Neuronal stem cell (in vitro differentiated cells): ENCODE measurements at regions not wholly inside any gene's neighbourhood (a gene's known extent, or its start where the extent isn't known, plus 50 kb on each side); places are given as distances from the start of the nearest gene placed in this dataset.

Experiments used
- DNase-seq: peaks from one replicate; pipeline ENCODE4 v3.0.0-alpha.2; 2013; ENCODE audit warnings: low spot score
- H2AFZ ChIP-seq: one replicate; pipeline ENCODE4 v1.6.1; 2013; ENCODE audit warnings: mild to moderate bottlenecking, low read length, inconsistent platforms
- H2AK5ac ChIP-seq: 2 replicates; pipeline ENCODE4 v1.6.1; 2013; ENCODE audit warnings: low read depth, mild to moderate bottlenecking, inconsistent platforms, low read length, moderate library complexity, mixed read lengths
- H2BK120ac ChIP-seq: 2 replicates; pipeline ENCODE4 v1.6.1; 2013; ENCODE audit warnings: low read depth, mild to moderate bottlenecking, inconsistent platforms, low read length, moderate library complexity, mixed read lengths
- H2BK12ac ChIP-seq: one replicate; pipeline ENCODE4 v1.6.1; 2013; ENCODE audit warnings: low read length, inconsistent platforms
- H2BK15ac ChIP-seq: 2 replicates; pipeline ENCODE4 v1.6.1; 2013; ENCODE audit warnings: mild to moderate bottlenecking, low read length, inconsistent platforms, mixed read lengths
- H2BK5ac ChIP-seq: one replicate; pipeline ENCODE4 v1.6.1; 2013; ENCODE audit warnings: inconsistent platforms, mild to moderate bottlenecking, low read length, moderate library complexity
- H3K14ac ChIP-seq: one replicate; pipeline ENCODE4 v1.6.1; 2013; ENCODE audit warnings: low read length, inconsistent platforms
- H3K18ac ChIP-seq: 2 replicates; pipeline ENCODE4 v1.6.1; 2013; ENCODE audit warnings: low read length, inconsistent platforms
- H3K23ac ChIP-seq: 2 replicates; pipeline ENCODE4 v1.6.1; 2013; ENCODE audit warnings: low read depth, mild to moderate bottlenecking, mixed read lengths, low read length, inconsistent platforms; ENCODE audit not compliant: poor library complexity
- H3K27ac ChIP-seq: replicated peaks from 3 replicates; pipeline ENCODE4 v1.5.1; 2013; ENCODE audit warnings: low read length, inconsistent platforms
- H3K27me3 ChIP-seq, 3 experiments: 2 replicates each; pipeline ENCODE4 v1.6.1; 2013; ENCODE audit warnings: low read length in 3 of 3, mild to moderate bottlenecking in 2 of 3, inconsistent platforms in 1 of 3, low read depth in 1 of 3, mixed read lengths in 1 of 3, moderate library complexity in 1 of 3; ENCODE audit not compliant: control insufficient read depth in 3 of 3, insufficient read depth in 3 of 3
- H3K36me3 ChIP-seq, 2 donors: replicated peaks in 1 of 2; 2 replicates each; pipeline ENCODE4 v1.6.1; 2013; ENCODE audit warnings: low read length in 2 of 2; ENCODE audit not compliant: control insufficient read depth in 2 of 2, insufficient read depth in 2 of 2
- H3K4ac ChIP-seq: 2 replicates; pipeline ENCODE4 v1.6.1; 2013; ENCODE audit warnings: inconsistent platforms, mild to moderate bottlenecking, low read length, moderate library complexity
- H3K4me1 ChIP-seq, 2 donors: 1 replicate in 1 of 2; 2 replicates in 1 of 2; pipeline ENCODE4 v1.6.1; 2013; ENCODE audit warnings: low read length in 2 of 2, low read depth in 1 of 2; ENCODE audit not compliant: control insufficient read depth in 2 of 2, insufficient read depth in 1 of 2
- H3K4me2 ChIP-seq: one replicate; pipeline ENCODE4 v1.6.1; 2013; ENCODE audit warnings: mild to moderate bottlenecking, low read length, inconsistent platforms; ENCODE audit not compliant: insufficient read depth, poor library complexity, severe bottlenecking
- H3K4me3 ChIP-seq, 2 donors: 2 replicates each; pipeline ENCODE4 v1.5.1; 2013; ENCODE audit warnings: low read length in 2 of 2, mild to moderate bottlenecking in 2 of 2, inconsistent platforms in 1 of 2, moderate library complexity in 1 of 2
- H3K79me1 ChIP-seq: one replicate; pipeline ENCODE4 v1.6.1; 2013; ENCODE audit warnings: low read depth, mild to moderate bottlenecking, inconsistent platforms, low read length, moderate library complexity
- H3K9ac ChIP-seq: one replicate; pipeline ENCODE4 v1.6.1; 2013; ENCODE audit warnings: mild to moderate bottlenecking, low read depth, low read length, inconsistent platforms; ENCODE audit not compliant: poor library complexity
- H3K9me3 ChIP-seq, 2 donors: replicated peaks in 1 of 2; 2 replicates each; pipeline versions ENCODE3 to v1.6.1; 2013; ENCODE audit warnings: low read length in 2 of 2, mild to moderate bottlenecking in 2 of 2, inconsistent platforms in 1 of 2, low read depth in 1 of 2, mixed read lengths in 1 of 2, moderate library complexity in 1 of 2; ENCODE audit not compliant: control insufficient read depth in 2 of 2, insufficient read depth in 1 of 2
- H4K8ac ChIP-seq: one replicate; pipeline ENCODE4 v1.6.1; 2013; ENCODE audit warnings: low read depth, mild to moderate bottlenecking, inconsistent platforms, low read length, moderate library complexity
- H4K91ac ChIP-seq: one replicate; pipeline ENCODE4 v1.6.1; 2013; ENCODE audit warnings: low read length, low read depth, mild to moderate bottlenecking, inconsistent platforms; ENCODE audit not compliant: poor library complexity
- WGBS, 2 donors: extraction: QIAGEN DNeasy Blood & Tissue Kit; methylation state at CpG; one replicate each; pipeline ENCODE4 v1.1.7; 2013; ENCODE audit warnings: missing lambda C conversion rate in 2 of 2, mixed read lengths in 1 of 2; ENCODE audit not compliant: insufficient read length in 2 of 2, insufficient replicate concordance in 1 of 2; ENCODE audit errors: extremely low coverage in 2 of 2; 5-methylcytosine and 5-hydroxymethylcytosine counted together

- Histone ChIP-seq H3K79me1 (no peaks in the 10 kb centered on the region), H3K18ac (no peak overlapping the region), H2AFZ (no peak overlapping the region), H3K27me3 (no peaks in the 10 kb centered on the region), H2BK120ac (no peak overlapping the region), H2BK5ac (no peak overlapping the region), H3K4me1 (peaks cover 0 to 1% of the 10 kb centered on the region in 2 donors), H3K14ac (no peak overlapping the region), H3K9me3 (no peaks in the 10 kb centered on the region), H4K8ac (no peak overlapping the region), H4K91ac (no peak overlapping the region), H3K9ac (no peak overlapping the region), H3K4ac (no peak overlapping the region), H3K36me3 (no peaks in the 10 kb centered on the region), H2AK5ac (no peak overlapping the region), H2BK15ac (no peak overlapping the region), H3K4me3 (no peak overlapping the region), H3K27ac (no peak overlapping the region), H3K4me2 (no peak overlapping the region), H2BK12ac (no peak overlapping the region), H3K23ac (no peak overlapping the region)
- no peak for DNase-seq
- WGBS, 2 donors, result no CpG with 5 or more reads among the region's 1 CpG
Measured at GRCh38 chr14:22180045-22180444, 409.0 kb downstream of the DAD1 start.

DNA sequence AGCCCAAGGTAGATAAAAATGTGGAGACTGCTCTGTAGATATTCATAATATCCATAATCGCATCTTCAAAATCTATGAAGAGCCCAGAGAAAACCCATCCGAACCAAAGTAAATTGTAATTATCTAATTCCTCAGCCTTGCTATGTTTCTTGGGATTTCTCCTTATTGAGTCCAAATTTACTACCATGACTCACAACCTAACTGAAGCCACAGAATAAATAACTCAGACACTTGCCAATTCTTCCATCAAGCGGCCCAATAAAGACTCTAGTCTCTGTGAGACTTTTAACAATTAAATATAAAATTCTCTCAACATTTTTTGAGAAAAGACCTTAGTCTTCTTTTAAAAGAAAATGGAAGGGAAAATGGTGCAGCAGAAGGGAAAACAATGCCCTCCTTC, 409.8 kb downstream of the DAD1 start:
- Histone ChIP-seq H3K4me2 (no peak overlapping the region), H3K4me1 (peaks cover 0 to 1% of the 10 kb centered on the region in 2 donors), H3K9me3 (no peaks in the 10 kb centered on the region), H4K8ac (no peak overlapping the region), H2BK15ac (no peak overlapping the region), H2BK5ac (no peak overlapping the region), H3K27ac (no peak overlapping the region), H2AK5ac (no peak overlapping the region), H3K23ac (no peak overlapping the region), H2BK120ac (no peak overlapping the region), H3K14ac (no peak overlapping the region), H3K9ac (no peak overlapping the region), H3K4ac (no peak overlapping the region), H3K36me3 (no peaks in the 10 kb centered on the region), H3K27me3 (no peaks in the 10 kb centered on the region), H2BK12ac (no peak overlapping the region), H3K4me3 (no peak overlapping the region), H4K91ac (no peak overlapping the region), H2AFZ (no peak overlapping the region), H3K18ac (no peak overlapping the region), H3K79me1 (no peaks in the 10 kb centered on the region)
- no CpG with 5 or more reads among the region's 3 CpGs for WGBS, 2 donors
- DNase-seq, result no peak

GRCh38 chr14:22178333-22178839, 410.6 kb downstream of the DAD1 start:
- Histone ChIP-seq H3K18ac (no peak overlapping the region), H2BK120ac (no peak overlapping the region), H3K79me1 (no peaks in the 10 kb centered on the region), H4K91ac (no peak overlapping the region), H3K4ac (no peak overlapping the region), H2BK5ac (no peak overlapping the region), H3K36me3 (no peaks in the 10 kb centered on the region), H3K9me3 (no peaks in the 10 kb centered on the region), H3K23ac (no peak overlapping the region), H3K4me1 (peaks cover 0 to 1% of the 10 kb centered on the region in 2 donors), H2BK12ac (no peak overlapping the region), H3K27me3 (no peaks in the 10 kb centered on the region), H3K27ac (no peak overlapping the region), H2AK5ac (no peak overlapping the region), H3K14ac (no peak overlapping the region), H4K8ac (no peak overlapping the region), H3K4me2 (no peak overlapping the region), H2AFZ (no peak overlapping the region), H3K9ac (no peak overlapping the region), H2BK15ac (no peak overlapping the region), H3K4me3 (no peak overlapping the region)
- DNase-seq, result no peak
- WGBS, 2 donors, result no CpG with 5 or more reads among the region's 2 CpGs

DNA sequence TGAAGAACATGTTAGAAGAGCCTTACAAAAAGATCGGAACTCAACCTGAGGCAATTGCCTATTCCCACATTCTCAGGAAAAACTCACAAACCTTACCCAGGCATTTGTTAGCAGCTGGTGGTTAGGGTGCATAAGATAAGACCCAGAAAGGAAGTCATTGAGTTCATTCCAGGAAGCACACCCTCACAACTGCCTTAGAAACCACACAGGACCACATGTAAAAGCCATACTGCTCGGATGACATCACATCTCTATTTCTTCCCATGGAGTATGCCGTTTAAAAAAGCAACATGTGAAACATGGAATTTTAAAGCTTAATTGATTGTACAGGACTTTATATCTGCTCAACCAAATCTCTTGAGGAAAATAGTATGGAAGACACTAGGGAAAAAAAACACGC, 411.2 kb downstream of the DAD1 start:
- no peak for DNase-seq
- no peaks in the 10 kb centered on the region for H3K27me3 ChIP-seq
- no peak overlapping the region for H3K4me2 ChIP-seq
- H3K9me3 ChIP-seq, result no peaks in the 10 kb centered on the region
- H2AK5ac ChIP-seq, result no peak overlapping the region
- no peak overlapping the region for H3K18ac ChIP-seq
- H3K9ac ChIP-seq, result no peak overlapping the region
- no peak overlapping the region for H2AFZ ChIP-seq
- no CpG with 5 or more reads among the region's 4 CpGs for WGBS, 2 donors
- no peaks in the 10 kb centered on the region for H3K36me3 ChIP-seq
- no peak overlapping the region for H2BK120ac ChIP-seq
- no peak overlapping the region for H3K23ac ChIP-seq
- no peak overlapping the region for H2BK12ac ChIP-seq
- no peak overlapping the region for H3K4me3 ChIP-seq
- no peak overlapping the region for H3K27ac ChIP-seq
- H4K8ac ChIP-seq, result no peak overlapping the region
- H2BK15ac ChIP-seq, result no peak overlapping the region
- no peak overlapping the region for H4K91ac ChIP-seq
- no peaks in the 10 kb centered on the region for H3K79me1 ChIP-seq
- no peak overlapping the region for H3K4ac ChIP-seq
- no peak overlapping the region for H3K14ac ChIP-seq
- peaks cover 0 to 1% of the 10 kb centered on the region in 2 donors for H3K4me1 ChIP-seq
- no peak overlapping the region for H2BK5ac ChIP-seq
